ENCODE measurements at regions not wholly inside any gene's neighbourhood (a gene's known extent, or its start where the extent isn't known, plus 50 kb on each side); places are given as distances from the start of the nearest gene placed in this dataset.

DNA sequence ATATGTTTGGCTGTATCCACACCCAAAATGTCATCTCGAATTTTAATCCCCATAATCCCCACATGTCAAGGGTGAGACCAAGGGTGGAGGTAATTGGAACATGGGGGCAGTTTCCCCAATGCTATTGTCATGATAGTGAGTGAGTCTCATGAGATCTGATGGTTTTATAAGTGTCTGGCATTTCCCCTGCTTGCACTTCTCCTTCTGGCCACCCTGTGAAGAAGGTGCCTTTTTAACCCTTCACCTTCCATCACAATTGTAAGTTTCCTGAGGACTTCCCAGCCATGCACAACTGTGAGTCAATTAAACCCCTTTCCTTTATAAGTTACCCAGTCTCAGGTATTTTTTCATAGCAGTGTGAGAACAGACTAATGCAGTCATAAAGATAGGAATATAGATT lies 216.7 kb upstream of the SSTR1 start:
- Histone ChIP-seq H3K4me2 (ENCODE audit: low read depth, low read length, poor library complexity, severe bottlenecking) (no peak overlapping the region), H3K9ac (ENCODE audit: low read length) (no peak overlapping the region), H2AFZ (ENCODE audit: low read depth, low read length, severe bottlenecking) (no peak overlapping the region), H3K9me3 (ENCODE audit: insufficient read depth, low read length) (no peaks in the 10 kb centered on the region), H3K27me3 (ENCODE audit: low read length) (no peaks in the 10 kb centered on the region), H4K20me1 (ENCODE audit: low read depth, low read length) (no peaks in the 10 kb centered on the region), H3F3A (ENCODE audit: insufficient read depth) (no peaks in the 10 kb centered on the region), H3K4me3 (ENCODE audit: insufficient read depth, low read length, poor library complexity, severe bottlenecking) (no peak overlapping the region), H3K9me2 (replicated peaks; ENCODE audit: insufficient read depth, low read length) (no peaks in the 10 kb centered on the region), H3K79me2 (ENCODE audit: insufficient read depth, low read length) (no peaks in the 10 kb centered on the region), H3K36me3 (ENCODE audit: low read length) (no peaks in the 10 kb centered on the region), H3K27ac (ENCODE audit: low read depth, low read length) (no peak overlapping the region)
- TF ChIP-seq, protein P1, sequence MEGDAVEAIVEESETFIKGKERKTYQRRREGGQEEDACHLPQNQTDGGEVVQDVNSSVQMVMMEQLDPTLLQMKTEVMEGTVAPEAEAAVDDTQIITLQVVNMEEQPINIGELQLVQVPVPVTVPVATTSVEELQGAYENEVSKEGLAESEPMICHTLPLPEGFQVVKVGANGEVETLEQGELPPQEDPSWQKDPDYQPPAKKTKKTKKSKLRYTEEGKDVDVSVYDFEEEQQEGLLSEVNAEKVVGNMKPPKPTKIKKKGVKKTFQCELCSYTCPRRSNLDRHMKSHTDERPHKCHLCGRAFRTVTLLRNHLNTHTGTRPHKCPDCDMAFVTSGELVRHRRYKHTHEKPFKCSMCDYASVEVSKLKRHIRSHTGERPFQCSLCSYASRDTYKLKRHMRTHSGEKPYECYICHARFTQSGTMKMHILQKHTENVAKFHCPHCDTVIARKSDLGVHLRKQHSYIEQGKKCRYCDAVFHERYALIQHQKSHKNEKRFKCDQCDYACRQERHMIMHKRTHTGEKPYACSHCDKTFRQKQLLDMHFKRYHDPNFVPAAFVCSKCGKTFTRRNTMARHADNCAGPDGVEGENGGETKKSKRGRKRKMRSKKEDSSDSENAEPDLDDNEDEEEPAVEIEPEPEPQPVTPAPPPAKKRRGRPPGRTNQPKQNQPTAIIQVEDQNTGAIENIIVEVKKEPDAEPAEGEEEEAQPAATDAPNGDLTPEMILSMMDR (IDR thresholded peaks at IDR 0.05; ENCODE audit: insufficient read depth, low read length, poor library complexity, severe bottlenecking), result no peak
- no peak for TF ChIP-seq EZH2phosphoT487 (conservative IDR thresholded peaks at IDR 0.05; ENCODE audit: low read length)

DNA sequence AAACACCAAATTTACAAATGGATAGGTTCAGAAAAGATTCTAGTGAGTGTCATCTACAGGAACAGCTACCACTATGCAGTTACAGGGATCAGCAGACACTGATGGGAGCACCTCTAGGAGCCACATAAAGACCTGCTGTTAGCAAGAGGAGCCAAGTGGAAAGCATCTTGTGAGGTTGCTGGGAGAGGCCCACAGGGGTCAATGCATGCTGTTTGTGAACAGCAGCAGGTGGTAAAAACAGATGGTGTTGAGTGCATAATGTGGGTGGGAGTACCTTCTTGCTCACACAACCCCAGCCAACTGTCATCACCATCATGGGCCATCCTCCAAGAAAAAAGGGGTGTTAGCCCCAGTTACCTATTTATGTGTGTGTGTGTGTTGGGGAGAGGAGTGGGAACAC lies 215.2 kb upstream of the SSTR1 start:
- no peaks in the 10 kb centered on the region for H3K9me2 ChIP-seq (replicated peaks; ENCODE audit: insufficient read depth, low read length)
- no peaks in the 10 kb centered on the region for H3K36me3 ChIP-seq (ENCODE audit: low read length)
- TF ChIP-seq, protein P1 (IDR thresholded peaks at IDR 0.05; ENCODE audit: insufficient read depth, low read length, poor library complexity, severe bottlenecking), result no peak
- TF ChIP-seq EZH2phosphoT487 (conservative IDR thresholded peaks at IDR 0.05; ENCODE audit: low read length), result no peak
- H2AFZ ChIP-seq (ENCODE audit: low read depth, low read length, severe bottlenecking), result no peak overlapping the region
- no peak overlapping the region for H3K4me3 ChIP-seq (ENCODE audit: insufficient read depth, low read length, poor library complexity, severe bottlenecking)
- no peak overlapping the region for H3K27ac ChIP-seq (ENCODE audit: low read depth, low read length)
- H3K9ac ChIP-seq (ENCODE audit: low read length), result no peak overlapping the region
- no peaks in the 10 kb centered on the region for H4K20me1 ChIP-seq (ENCODE audit: low read depth, low read length)
- H3K79me2 ChIP-seq (ENCODE audit: insufficient read depth, low read length), result no peaks in the 10 kb centered on the region
- no peaks in the 10 kb centered on the region for H3F3A ChIP-seq (ENCODE audit: insufficient read depth)
- H3K4me2 ChIP-seq (ENCODE audit: low read depth, low read length, poor library complexity, severe bottlenecking), result no peak overlapping the region
- no peaks in the 10 kb centered on the region for H3K27me3 ChIP-seq (ENCODE audit: low read length)
- no peaks in the 10 kb centered on the region for H3K9me3 ChIP-seq (ENCODE audit: insufficient read depth, low read length)

DNA sequence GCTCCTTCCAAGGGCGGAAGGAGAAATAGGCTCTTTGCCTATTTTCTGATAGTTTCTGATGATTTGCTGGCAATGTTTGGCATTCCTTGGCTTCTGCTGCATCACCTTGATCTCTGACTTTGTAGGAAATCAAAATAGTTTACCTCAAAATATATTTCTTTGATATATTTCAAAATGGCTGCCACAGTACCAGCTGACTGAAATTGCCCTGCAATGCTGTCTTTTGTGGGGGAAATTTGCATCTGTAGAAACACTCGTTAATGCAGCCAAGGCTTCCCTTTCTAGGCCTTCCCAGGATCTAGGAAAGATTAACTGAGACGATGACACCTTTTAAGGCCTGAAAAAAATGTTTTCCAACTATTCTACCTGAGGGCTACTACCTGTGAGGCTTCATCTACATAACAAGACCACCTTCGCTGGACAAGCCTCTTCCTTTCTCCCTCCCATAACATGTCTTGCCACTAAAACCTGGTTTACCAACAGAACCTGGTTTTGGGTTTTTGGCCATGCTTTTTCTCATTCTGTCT lies 212.8 kb upstream of the SSTR1 start:
- Histone ChIP-seq H3K79me2 (ENCODE audit: insufficient read depth, low read length) (no peaks in the 10 kb centered on the region), H3K36me3 (ENCODE audit: low read length) (no peaks in the 10 kb centered on the region), H3K9me2 (replicated peaks; ENCODE audit: insufficient read depth, low read length) (no peaks in the 10 kb centered on the region), H3K9ac (ENCODE audit: low read length) (no peak overlapping the region), H3K9me3 (ENCODE audit: insufficient read depth, low read length) (no peaks in the 10 kb centered on the region), H3K27ac (ENCODE audit: low read depth, low read length) (no peak overlapping the region), H3K4me3 (ENCODE audit: insufficient read depth, low read length, poor library complexity, severe bottlenecking) (no peak overlapping the region), H3K27me3 (ENCODE audit: low read length) (no peaks in the 10 kb centered on the region), H2AFZ (ENCODE audit: low read depth, low read length, severe bottlenecking) (no peak overlapping the region), H3F3A (ENCODE audit: insufficient read depth) (no peaks in the 10 kb centered on the region), H3K4me2 (ENCODE audit: low read depth, low read length, poor library complexity, severe bottlenecking) (no peak overlapping the region), H4K20me1 (ENCODE audit: low read depth, low read length) (no peaks in the 10 kb centered on the region)
- no peak for TF ChIP-seq EZH2phosphoT487 (conservative IDR thresholded peaks at IDR 0.05; ENCODE audit: low read length)
- TF ChIP-seq, protein P1 (IDR thresholded peaks at IDR 0.05; ENCODE audit: insufficient read depth, low read length, poor library complexity, severe bottlenecking), result no peak
